HG03575 (cell line): ENCODE measurements at regions not wholly inside any gene's neighbourhood (a gene's known extent, or its start where the extent isn't known, plus 50 kb on each side); places are given as distances from the start of the nearest gene placed in this dataset.
"Not testable (repeated sequence)": the region's sequence is repeated elsewhere in the genome, so short reads cannot be mapped to it uniquely, and the experiment has no call there.

ENCODE experiments used
- ATAC-seq: cut with Tn5 transposase; IDR thresholded peaks from one replicate; pipeline ENCODE4 v1.9.1; 2021; ENCODE audit not compliant: unreplicated experiment, insufficient number of reproducible peaks, low FRiP score; ENCODE audit errors: extremely low read depth

DNA sequence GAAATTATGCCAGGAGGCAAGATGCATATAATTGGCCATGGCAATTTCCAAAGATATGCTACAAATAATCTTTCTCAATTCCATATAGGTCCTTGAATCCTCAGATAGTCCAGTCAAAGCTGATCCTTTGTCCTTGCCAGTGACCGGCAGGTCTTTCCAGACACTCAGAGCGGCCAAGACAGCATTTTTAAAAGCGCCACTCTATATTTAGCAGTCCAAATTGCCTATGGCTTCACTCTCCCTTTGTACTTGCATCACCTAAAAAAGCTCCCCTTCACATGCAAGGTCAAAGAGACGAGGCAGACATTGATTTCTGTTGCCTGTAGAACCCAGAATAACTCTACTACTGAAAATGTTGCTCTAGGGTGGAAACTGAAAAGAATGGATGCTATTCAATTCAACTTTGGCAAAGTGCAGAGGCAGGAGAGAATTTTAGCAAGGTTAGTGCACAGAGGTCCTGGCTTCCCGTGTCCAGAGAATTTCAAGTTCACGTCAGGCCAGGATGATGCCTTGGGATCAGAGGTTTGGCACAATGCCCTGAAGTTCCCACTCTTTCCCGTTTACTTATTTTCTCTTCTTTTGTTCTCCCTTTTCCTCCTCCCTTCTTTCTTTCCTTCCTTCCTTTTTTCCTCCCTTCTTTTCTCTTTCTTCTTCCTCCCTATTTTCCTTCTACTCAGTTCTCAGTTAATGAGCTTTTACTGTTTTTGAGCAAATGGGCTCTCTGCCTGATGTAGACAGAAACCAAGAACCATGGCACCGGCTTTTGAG, 108.5 kb downstream of the KCNK1 start:
- ATAC-seq: no peak

DNA sequence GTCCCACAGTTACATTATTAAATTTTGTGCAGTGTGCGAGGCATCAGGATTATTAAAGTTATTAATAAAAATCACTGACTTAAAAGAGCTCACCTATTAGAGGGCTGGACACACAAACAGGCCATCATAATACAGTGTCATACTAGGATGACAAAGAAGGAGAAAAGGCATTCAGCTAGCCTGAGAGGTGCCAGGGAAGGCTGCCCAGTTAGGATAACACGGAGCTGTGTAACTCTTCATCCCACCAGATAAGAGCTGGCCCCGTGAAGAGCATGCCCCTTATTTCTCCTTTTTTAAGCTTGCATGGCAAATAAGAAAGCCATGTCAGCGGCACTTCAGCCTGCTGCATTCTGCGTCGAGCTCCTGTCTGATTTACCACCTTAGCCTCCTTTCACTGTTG, 109.5 kb downstream of the KCNK1 start:
- no peak for ATAC-seq

DNA sequence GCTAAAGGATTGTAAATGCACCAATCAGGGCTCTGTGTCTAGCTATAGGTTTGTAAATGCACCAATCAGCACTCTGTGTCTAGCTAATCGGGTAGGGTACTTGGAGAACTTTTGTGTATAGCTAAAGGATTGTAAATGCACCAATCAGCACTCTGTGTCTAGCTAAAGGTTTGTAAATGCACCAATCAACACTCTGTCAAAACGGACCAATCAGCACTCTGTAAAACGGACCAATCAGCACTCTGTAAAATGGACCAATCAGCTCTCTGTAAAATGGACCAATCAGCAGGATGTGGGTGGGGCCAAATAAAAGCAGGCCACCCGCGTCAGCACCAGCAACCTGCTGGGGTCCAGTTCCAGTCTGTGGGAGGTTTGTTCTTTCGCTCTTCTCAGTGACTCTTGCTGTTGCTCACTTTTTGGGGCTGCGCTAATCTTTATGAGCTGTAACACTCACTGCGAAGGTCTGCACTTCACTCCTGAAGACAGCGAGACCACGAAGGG, 110.3 kb downstream of the KCNK1 start:
- not testable (repeated sequence) for ATAC-seq

DNA sequence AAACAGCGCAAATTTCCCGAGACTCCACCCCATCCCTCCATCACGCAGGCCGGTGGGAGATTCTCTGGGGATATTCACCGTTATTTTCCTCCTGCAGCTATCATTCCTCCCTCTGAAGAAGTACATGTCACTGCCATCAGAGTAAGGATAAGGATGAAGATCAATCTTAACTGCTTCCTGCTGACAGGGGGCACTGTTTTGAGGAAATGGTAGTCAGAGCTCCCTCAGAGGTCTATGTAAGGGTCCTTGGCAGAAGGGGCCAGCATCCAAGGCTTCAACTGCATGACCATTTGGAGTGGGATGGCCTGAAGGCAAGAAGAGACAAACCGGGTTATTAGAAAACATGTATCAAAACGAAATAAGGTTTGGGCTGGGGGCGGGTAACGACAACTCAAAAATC, 111.5 kb downstream of the KCNK1 start:
- no peak for ATAC-seq

DNA sequence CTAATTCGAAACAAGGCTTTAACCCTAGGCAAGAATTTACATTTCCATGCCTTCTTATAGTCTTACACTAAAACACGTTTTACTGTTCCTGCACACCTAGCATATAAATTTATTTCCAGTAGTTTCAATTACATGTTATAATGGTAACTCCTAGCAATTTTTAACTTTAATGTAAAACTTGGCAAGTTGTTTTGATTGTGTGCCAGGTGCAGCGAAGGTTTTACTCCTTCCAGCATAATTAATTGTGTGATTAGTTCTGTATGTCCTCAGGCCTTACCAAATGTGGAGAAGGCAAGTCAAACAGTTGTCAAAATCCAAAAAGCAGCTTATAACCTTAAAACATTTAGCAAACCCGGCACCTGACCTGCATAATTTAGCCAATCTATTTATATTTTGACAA, 114.8 kb downstream of the KCNK1 start:
- no peak for ATAC-seq

DNA sequence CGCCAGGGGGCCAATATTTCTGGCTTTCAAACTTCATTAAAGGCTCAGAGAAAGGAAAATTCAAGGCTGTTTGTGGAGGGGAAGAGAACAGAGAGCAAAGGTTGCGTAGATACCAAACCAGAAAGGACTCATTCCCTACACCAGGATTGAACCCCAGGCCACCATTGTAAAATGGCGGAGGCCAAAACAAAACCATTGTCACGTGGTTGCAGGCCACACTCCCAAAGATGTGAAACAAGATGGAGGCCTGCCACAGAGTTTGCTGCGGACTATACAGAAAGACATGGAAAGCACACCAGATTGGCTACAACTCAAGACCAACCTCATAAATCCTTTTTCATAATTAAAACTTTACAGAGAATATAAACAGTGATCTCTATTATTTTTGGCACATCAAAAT, 116.5 kb downstream of the KCNK1 start:
- no peak for ATAC-seq

DNA sequence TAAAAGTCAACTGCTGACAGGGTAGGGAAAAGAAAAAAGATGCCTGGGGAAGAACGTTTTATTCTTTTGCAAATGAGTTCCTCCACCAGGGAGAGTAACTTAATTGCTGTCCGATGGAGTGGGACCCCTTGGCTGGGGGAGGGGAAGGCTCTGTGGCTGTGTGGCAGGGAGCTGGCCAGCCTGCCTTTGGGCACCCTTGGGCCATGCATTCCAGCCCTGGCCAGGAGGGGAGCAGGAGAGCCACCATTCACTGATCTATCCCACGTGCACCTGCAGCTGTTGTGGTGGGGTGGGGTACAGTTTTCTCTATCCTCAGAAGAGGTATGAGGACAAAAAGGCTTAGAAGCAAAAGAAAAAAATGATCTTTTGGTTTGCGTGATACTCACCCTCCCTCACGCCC, 116.9 kb downstream of the KCNK1 start:
- no peak for ATAC-seq

DNA sequence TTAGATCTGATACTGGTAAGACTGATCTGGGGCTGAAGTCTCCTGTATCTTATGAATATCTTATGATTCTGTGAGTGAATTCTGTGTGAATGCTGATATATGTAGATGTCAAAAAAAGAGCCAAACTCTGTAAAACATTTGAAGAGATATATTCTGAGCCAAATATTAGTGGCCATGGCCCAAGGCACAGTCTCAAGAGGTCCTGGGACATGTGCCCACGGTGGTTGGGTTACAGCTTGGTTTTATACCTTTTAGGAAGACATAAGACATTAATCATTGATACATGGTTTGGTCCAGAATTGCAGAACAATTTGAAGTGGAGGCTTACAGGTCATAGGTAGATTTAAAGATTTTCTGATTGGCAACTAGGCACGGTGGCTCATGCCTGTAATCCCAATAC, 118.3 kb downstream of the KCNK1 start:
- ATAC-seq: no peak

DNA sequence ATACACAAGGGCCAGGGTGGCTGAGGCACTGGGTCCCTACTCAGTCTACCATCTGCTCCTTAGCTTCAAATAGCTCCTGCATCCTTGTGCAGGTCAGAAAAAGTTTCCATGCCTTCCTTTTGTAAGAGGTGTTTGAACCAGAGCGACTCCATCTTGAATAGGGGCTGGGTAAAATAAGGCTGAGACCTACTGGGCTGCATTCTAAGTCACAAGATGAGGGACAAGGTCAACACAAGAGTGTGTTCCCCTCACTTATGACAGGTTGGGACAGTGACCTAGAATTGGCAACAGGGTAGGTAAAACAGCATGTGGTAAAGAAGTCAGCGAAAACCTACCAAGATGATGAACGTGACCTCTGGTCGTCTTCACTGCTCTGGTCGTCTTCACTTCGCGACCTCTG, 120.5 kb downstream of the KCNK1 start:
- ATAC-seq: no peak

DNA sequence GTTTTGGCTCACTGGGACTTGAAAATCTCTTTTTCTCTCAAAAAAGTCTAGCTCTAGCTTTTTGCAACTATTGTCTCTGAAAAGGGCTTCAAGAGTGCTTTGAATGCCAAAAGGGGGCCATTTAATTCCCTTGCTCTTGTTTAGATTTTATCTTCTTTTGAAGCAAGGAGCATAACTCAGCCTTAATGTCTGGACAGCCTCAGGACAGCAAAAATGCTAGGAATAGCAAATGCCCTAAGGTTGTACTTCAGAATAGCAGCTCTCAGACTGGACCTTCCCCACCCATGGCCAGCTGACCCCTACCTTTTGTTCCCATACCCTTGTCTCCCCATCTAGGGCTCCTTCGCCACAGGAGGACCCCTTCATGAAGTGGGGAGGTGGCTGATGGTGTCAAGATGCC, 121.4 kb downstream of the KCNK1 start:
- no peak for ATAC-seq

DNA sequence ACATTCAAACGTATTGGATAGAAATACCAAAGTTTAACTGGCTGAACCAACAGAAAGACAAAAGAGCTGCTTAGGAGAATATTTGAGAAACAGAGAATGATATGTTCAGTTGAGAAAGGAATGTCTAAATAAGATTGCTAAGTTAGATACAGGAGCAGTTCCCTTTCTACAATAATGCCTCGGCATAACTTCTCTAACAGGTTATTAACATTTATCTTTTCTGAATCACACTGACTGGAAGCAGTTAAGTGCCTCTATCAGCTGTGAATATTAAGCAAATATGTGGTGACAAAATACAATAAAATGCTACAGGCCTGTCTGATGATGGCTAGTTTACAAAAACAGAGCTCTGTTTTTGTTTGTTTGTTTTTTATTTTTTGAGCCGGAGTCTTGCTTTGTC, 121.9 kb downstream of the KCNK1 start:
- ATAC-seq: no peak

DNA sequence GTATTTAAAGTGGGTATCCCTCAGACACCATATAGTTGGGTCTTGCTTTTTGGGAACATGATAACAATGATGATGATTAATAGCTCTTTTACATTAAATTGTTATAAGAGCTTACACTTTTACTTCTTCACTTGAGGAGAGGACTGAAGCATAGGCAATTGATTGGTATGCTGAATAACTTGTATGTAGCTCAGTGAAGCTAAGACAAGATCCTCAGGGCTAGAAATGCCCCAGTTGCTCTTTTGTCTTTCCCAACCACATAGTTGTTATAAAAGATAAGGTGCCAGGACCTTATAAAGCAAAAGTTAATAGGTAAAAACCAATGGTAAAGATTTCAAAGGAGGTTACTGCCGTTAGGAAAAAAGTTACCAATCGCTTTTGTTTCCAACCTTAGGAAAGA, 123.4 kb downstream of the KCNK1 start:
- no peak for ATAC-seq

DNA sequence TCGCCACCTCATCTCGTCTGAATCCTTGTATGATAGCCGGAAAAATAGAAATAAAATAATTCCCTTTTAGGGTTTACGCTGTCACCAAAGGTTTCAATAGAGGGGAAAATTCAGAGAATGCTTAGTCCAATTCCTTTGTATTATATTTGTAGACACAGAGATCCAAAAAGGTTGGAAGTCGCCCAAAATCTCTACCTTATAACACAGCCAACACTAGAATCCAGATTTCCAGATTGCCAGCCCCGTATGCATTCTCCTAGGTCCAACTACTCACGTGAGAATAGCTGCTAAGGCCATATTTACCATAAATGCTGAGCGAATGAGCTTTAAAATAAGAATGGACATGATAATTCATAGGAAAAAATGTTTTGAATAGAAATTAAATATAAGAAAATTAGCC, 124.5 kb downstream of the KCNK1 start:
- no peak for ATAC-seq

DNA sequence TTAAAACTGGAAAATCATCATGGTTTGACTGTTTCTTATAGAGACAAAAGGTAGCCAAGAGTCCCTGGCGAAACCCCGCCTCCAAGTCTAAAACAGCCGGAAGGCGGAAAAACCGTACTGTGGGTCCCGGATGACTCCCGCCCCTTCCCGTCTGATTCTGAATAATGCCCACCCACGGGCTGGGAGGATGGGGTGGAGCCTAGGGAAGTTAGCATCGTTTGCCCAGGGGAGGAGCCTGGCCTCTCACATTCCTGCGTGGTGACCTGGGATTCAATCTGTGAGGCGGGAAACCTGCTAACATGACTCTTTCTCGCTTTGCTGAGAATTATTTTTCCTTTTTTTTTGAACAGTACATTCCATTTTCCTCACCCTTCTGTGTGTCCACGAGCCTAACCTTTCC, 124.9 kb downstream of the KCNK1 start:
- no peak for ATAC-seq

DNA sequence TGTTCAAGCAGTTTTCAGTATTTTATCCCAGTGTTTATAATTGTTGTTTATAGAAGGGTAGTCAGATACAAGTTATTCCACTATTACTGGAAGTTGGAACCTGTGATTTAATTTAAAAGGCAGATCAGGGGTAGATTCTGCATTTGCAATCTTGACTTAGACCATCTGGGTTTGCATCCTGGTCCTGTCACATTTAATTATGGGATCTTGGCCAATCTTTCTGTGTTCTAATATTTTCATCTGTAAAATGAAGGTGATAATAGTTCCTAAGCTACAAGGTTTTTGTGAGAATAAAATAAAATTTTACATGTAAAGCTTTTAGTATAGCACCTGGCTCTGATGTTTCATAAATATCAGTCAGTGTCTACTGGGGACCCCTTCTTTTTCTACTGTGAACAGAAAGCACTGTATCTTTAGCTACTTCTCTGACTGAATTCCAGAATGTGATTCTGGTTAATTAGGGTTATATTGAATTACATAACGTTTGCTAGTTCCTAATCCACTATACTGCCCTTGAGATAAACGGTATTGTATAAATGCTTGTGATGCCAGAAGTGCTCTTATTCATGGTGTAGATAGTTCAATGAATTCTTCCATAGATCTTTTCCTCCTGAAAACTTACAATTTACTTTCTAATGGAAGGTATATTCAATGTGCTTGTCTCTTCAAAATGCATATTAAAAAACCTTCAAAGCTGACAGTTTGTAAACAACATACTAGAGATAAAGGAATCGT, 131.0 kb downstream of the KCNK1 start:
- no peak for ATAC-seq

DNA sequence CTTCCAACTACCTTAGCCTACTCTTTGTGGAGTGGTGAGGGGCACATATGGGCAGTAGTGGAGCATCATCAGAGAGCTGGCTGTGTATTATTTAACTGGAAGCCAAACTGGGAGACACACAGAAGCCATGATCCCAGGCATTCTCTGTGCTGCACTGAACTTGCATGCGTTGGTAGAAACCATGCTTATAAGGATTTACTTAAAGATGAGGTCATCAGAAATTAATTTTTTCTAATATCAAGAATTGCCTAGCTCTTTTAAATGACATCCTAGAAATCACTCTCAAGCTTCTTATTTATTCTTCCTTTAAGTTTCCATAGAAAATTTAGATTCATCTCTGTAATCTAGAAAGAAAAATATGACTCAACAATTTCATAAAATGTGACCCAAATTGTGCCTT, 136.2 kb downstream of the KCNK1 start:
- no peak for ATAC-seq

DNA sequence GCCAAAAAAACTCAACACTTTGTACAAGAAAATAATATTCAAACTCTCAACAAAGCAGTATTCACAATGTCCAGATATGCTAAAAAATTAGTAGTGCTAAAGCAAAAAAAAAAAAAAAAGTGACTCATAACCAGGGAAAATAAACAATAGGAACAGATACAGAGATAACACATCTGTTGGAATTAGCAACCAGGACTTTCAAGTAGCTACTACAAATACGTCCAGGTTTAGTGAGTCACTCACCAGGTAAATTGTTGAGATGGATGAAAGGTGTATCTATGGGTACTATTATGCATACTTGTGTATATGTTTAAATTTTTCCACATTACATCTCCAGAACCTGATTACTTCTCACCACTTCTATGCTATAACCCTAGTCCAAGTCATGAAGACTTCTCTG, 144.8 kb upstream of the SLC35F3 start:
- no peak for ATAC-seq

DNA sequence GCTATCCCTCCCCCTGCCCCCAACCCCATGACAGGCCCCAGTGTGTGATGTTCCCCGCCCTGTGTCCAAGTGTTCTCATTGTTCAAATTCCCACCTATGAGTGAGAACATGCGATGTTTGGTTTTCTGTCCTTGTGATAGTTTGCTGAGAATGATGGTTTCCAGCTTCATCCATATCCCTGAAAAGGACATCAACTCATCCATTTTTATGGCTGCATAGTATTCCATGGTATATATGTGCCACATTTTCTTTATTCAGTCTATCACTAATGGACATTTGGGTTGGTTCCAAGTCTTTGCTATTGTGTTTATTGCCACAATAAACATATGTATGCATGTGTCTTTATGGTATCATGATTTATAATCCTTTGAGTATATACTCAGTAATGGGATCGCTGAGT, 140.2 kb upstream of the SLC35F3 start:
- not testable (repeated sequence) for ATAC-seq

DNA sequence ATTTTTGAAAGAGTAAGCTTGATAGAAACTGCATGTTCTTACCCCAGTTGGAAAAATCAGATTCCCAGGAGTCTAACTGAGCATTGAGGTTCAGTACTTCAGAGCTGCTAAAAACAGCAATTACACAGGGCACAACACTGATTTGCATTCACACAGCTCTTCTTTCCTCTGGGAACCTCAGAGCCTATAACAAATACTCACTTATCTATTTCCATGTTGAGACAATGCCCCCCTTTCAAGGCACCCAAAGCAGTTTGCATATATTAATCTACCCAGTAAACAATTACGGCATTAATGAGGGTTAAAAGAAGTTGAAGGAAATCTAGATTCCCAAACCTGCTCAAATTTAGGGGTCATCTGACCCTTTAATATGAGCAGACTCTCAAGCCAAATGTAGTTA, 126.9 kb upstream of the SLC35F3 start:
- no peak for ATAC-seq

DNA sequence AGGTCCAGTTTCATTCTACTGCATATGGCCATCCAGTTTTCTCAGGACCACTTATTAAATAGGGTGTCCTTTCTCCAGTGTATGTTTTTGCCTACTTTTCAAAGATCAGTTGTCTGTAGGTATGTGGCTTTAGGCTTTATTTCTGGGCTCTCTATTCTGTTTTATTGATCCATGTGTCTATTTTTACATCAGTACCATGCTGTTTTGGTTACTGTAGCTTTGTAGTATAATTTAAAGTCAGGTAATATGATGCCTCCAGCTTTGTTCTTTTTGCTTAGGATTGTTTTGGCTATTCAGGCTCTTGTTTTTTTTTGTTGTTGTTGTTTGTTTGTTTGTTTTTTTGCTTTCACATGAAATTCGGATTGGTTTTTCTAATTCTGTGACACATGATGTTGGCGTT, 124.4 kb upstream of the SLC35F3 start:
- no peak for ATAC-seq
